NCI-H2227 treated with DMSO at 0.1 percent for 48 hours (cell line): ENCODE measurements at regions not wholly inside any gene's neighbourhood (a gene's known extent, or its start where the extent isn't known, plus 50 kb on each side); places are given as distances from the start of the nearest gene placed in this dataset.

ENCODE experiments used
- DNase-seq: peaks from one replicate; lab custom pipeline; 2025; lab: John Stamatoyannopoulos, UW

DNA sequence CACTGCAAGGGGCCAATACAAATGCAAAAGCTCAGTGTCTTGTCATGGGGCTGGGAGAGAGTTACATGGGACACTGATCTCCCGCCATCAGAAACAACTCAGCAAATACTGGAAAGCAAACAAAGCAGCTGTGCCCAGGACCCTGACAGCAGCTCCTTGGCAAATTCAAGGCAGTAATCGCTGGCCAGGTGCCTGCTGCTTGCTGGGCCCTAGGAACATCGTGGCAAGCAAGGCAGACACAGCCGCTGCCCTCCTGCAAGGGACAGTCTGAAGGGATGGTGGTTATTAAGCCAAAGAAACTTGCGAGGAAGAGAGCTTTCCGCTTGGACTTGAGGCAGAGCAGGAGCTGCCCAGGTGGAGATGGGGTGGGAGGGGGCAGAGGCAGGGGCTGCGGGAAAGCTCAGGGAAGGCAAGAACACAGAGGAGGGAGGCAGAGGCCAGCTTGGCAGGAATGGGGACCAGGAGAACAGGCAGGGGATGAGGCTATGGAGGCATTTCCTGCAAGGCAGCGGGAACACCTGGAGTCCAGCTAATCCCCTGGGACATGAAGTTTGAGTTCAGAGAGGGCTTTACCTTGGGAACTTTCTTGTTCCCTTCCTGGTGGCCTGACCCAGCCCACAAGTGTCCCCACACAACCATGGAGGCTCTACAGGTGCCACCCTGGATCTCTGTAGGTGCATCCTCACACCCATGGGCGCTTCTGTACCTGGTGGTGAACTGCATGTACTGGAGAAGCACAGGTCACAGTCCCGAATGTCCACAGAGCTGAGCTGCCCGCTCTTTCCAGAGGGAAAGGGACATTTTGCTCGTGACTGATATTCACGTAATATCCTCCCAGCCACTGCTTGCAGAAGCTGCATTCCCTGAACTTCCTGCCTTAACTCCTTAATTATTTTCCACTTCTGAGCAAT lies 78.7 kb upstream of the ATP2B2 start:
- DNase-seq = no peak

DNA sequence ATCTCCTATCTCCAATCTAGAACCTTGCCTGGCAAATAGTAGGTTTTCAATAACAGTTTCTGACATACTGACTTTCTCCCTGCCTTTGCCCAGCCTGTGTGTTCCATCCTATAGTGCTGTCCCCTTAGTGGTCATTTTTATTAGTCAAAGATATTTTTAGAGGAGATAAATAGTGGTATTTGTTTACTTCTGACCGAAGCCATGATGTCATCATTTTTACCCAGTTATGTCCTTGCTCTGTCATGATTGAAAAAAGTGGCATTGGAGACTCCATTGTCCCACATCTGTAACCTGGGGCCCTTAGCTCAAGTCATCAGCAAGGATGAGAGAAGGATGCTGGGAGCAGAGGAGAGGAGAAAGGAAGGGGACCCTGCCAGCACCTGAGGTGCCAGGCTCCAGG lies 80.6 kb upstream of the ATP2B2 start:
- no peak for DNase-seq

DNA sequence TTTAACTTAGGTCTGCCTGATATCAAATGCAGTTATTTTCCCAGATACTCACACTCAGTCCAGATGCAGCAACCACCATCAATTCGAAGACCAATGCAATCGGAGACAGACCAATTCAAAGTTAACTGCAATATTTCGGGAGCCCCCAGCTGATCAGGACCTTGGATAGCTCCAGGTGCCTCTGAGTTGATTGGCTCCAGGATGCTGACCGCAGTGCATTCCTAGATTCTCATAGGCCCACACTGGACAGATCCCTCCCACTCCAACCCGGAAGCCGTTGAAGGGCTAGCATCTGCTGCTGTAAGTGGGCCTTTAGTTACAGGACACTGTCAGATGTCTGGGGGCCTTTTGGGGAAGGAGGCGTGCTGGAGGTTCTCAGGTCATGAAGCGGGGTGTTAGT lies 89.5 kb upstream of the ATP2B2 start:
- DNase-seq = no peak

DNA sequence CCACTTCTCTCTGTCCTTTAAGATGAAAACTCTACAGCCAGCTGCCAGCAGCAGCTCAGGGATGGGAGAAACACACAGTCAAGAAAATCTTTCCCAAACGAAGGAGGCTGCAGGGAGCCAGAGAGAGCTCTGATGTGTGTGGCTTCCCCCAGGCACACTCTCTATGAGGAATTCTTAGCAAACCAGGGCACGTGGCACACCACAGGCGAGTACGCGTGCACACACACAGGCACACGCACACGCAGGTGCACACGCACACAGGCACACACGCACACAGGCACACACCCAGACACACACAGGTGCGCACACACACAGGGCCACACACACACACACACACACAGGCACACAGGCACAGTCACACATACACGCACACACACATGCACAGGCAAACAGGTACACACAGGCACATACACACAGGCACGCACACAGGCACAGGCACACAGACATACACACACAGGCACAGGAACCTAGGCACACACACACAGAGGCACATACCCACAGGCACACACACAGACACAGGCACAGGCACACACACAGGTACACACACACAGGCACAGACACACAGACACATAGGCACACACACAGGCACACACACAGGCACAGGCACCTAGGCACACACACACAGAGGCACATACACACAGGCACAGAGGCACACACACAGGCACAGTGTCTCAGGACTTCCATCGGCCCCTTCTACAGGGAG lies 91.5 kb upstream of the ATP2B2 start:
- no peak for DNase-seq

DNA sequence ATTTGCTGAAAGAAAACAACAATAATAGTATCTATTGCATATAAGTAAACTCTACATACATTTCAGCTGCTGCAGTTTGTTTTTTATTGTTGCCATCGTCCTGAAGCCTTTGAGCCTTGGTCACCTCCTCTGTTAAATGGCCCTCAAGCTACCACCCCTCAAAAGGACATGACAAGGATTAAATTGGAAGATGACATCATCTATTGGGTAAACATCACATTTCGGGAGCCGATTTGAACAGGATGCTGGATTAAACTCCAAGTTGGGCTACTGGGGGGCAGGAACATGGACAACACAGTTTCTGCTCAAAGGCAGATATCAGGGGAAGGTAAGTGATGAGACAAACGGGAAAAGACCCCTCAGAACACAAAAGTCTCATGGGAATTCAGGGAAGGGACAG lies 92.3 kb upstream of the ATP2B2 start:
- no peak for DNase-seq

- no peak for DNase-seq
Measured at GRCh38 chr3:10599017-10599416, 93.6 kb upstream of the ATP2B2 start.

DNA sequence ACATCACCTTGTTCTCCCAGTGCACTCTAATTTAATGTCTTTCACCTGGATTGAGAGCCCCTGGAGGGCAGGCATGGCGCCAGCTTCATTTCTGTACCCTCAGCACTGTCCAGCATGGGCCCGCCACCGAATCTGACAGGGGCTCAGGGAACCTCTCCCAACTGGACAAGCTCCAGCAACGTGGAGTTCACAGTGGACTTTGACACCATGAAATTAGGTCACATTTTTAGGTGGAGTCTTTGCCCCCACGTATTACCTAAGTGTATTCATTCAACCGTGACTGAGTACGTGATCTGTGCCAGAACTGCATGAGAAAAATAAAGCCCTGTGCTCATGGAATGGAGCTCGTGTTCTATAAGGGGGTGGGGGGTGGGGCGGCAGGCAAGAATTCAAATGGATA lies 94.1 kb upstream of the ATP2B2 start:
- no peak for DNase-seq

GRCh38 chr3:10600296-10600714 lies 94.9 kb upstream of the ATP2B2 start:
- no peak for DNase-seq

GRCh38 chr3:10600726-10601125 lies 95.3 kb upstream of the ATP2B2 start:
- DNase-seq = no peak

DNA sequence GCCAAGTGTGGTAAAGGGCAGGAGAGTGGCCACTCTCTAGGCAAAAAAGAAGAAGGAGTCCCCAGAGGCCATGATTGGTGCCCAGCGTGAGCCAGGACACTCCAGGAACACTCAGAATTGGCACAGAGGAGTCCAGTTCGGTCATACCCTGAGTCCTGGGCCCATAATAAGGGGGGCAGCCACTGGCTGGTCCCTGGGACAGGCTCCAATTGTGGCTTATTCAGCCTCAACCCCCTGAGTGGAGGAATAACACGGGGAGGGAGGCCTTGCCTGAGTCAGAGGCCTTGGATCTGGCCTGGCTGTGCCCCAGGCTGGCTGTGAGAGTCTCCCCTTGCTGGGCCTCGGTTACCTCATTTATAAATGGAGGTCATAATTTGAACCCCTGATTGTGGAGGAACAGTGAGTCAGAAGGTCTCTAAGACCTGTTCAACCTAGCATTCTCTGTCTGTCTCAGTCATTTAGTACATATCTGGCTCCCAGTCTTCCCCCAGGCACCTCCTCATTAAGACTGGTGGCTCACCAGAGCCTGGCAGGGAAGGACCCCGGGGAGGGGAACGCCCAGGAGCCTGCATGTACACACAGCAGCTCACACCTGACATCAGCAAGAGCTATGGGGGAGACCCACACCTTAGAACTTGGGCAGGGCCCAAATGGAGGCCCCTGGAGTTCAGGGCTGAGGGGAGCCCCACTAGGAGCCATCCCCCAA lies 95.9 kb upstream of the ATP2B2 start:
- DNase-seq = no peak

DNA sequence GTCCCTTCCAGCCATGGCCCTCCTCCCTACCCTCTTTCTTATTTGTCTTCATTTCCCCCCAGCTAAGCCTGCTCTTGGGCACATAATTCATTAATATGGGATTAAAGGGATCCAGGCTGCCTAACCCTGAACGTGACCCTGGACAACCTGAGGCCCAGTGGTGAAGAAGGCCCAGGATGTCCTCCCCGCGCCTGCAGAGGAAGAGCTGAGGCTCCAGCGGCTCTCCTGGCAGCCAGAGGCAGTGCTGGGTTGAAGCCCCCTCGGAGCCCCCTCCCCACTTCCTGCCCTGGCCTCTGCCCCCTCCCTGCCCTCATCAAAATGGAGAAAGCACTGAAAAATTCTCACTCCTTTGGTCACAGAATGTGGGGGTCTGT lies 96.5 kb upstream of the ATP2B2 start:
- no peak for DNase-seq

- no peak for DNase-seq
Measured at GRCh38 chr3:10602271-10602670, 96.9 kb upstream of the ATP2B2 start.

- no peak for DNase-seq
Measured at GRCh38 chr3:10602769-10603768, 97.7 kb upstream of the ATP2B2 start.

GRCh38 chr3:10609134-10609533 lies 103.7 kb upstream of the ATP2B2 start:
- DNase-seq = no peak

- DNase-seq = no peak
Measured at GRCh38 chr3:10614168-10614567, 108.8 kb upstream of the ATP2B2 start.

- DNase-seq = no peak
Measured at GRCh38 chr3:10615715-10616114, 110.3 kb upstream of the ATP2B2 start.

DNA sequence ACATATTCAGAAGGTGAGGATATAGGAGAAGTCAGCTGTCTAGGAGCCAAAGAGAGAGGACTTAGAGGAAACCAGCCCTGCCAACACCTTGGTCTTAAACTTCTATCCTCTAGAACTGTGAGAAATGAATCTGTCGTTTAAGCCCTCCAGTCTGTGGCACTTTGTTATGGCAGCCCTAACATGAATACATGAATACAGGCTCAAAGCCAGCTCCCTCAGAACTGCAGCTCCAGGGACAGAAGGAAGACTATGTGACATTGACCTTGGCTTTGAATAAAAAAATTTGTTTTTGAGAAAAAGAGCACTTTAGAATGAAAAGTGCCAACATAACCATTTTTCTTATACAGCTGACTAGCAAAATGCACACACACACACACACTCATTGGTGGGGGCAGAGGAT lies 110.9 kb upstream of the ATP2B2 start:
- DNase-seq = no peak

- DNase-seq = no peak
Measured at GRCh38 chr3:10619989-10620832, 114.8 kb upstream of the ATP2B2 start.

GRCh38 chr3:10620833-10621082 lies 115.4 kb upstream of the ATP2B2 start:
- DNase-seq = no peak

DNA sequence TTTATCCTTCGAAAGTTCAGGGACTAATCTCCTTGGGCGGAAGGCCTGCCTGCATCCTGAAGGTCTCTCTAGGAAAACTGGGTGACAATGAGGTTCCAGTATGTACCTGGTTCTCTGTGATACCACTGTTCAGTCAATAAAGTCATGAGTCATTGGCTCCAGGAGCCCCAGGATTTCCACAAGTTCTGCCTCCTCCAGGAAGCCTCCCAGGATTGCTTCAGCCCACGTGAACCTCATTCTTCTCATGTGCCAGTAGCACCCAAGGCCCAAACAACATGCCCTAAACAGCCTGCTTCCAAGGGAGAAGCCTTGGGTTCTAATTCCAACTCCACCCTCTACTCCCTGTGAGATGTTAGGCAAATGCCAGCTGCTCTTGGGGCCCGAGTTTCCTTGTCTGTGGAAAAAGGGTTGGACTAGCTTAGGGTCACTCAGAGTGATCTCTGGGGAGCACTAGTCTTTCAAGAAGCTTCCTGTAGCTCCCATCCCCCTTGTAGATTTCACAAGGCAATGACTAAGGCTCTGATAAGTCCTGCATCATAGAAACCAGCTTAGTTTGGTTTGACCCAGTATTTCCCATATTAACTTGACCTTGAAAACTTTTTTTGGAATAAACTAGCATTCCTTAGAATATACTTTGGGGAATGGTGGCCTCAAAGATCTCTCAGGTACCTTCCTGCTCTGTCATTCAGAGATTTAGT lies 118.3 kb upstream of the ATP2B2 start:
- DNase-seq = no peak
